Hepatocyte (in vitro differentiated cells): ENCODE measurements at regions not wholly inside any gene's neighbourhood (a gene's known extent, or its start where the extent isn't known, plus 50 kb on each side); places are given as distances from the start of the nearest gene placed in this dataset.

Source experiments
- EZH2 ChIP-seq: fragments of 200-600 bp; sonication (generic); IDR thresholded peaks from 2 replicates; pipeline ENCODE4 v1.6.1; 2016; ENCODE audit warnings: antibody characterized with exemption, mild to moderate bottlenecking, borderline replicate concordance
- EZH2phosphoT487 ChIP-seq: fragments of 200-600 bp; sonication (generic); IDR thresholded peaks from one replicate; pipeline ENCODE4 v1.6.1; 2018; ENCODE audit warnings: antibody characterized with exemption, mild to moderate bottlenecking, low read depth, moderate library complexity; ENCODE audit not compliant: unreplicated experiment, severe bottlenecking
- TF ChIP-seq, protein P1 (sequence below): fragments of 200-600 bp; sonication (generic); IDR thresholded peaks from 2 replicates; pipeline ENCODE4 v1.5.1; 2016; ENCODE audit warnings: antibody characterized with exemption, mild to moderate bottlenecking; ENCODE audit not compliant: poor library complexity

DNA sequence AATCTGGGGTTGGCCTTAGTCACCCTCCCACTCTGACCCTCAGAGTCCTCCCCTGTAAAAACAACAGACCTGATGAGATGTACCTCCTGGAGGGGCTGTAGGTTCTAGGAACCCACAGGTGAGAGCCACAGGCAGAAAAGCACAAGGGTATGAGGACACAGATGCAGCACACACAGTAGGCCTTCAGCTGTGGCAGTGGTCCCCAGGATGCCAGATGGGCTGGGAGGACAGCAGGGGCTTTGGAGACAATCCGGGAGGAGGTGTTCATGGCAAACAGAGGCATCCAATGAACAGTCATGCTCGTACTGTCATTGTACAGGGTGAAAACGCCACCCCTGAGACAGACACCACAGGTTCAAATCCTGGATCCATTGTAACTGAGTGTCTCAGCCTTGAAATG, 463.1 kb downstream of the MATN1 start:
- TF ChIP-seq, protein P1, sequence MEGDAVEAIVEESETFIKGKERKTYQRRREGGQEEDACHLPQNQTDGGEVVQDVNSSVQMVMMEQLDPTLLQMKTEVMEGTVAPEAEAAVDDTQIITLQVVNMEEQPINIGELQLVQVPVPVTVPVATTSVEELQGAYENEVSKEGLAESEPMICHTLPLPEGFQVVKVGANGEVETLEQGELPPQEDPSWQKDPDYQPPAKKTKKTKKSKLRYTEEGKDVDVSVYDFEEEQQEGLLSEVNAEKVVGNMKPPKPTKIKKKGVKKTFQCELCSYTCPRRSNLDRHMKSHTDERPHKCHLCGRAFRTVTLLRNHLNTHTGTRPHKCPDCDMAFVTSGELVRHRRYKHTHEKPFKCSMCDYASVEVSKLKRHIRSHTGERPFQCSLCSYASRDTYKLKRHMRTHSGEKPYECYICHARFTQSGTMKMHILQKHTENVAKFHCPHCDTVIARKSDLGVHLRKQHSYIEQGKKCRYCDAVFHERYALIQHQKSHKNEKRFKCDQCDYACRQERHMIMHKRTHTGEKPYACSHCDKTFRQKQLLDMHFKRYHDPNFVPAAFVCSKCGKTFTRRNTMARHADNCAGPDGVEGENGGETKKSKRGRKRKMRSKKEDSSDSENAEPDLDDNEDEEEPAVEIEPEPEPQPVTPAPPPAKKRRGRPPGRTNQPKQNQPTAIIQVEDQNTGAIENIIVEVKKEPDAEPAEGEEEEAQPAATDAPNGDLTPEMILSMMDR, result no peak
- TF ChIP-seq EZH2phosphoT487, result no peak
- TF ChIP-seq EZH2, result no peak
